CD4-positive, CD25-positive, alpha-beta regulatory T cell (primary cell): ENCODE measurements at regions not wholly inside any gene's neighbourhood (a gene's known extent, or its start where the extent isn't known, plus 50 kb on each side); places are given as distances from the start of the nearest gene placed in this dataset.

Source experiments
- ATAC-seq, 2 donors: fragments of 150-1000 bp; cut with Tn5 transposase; one replicate each; pipeline ENCODE4 v1.10.0; 2021; ENCODE audit warnings: low read depth in 2 of 2, moderate number of reproducible peaks in 2 of 2, moderate library complexity in 1 of 2
- DNase-seq, 3 donors: peaks; one replicate each; pipeline versions ENCODE4 v3.0.0 to v3.0.0-alpha.2; 2012 to 2022; ENCODE audit warnings: mixed read lengths in 1 of 3
- H3K27ac ChIP-seq: one replicate; pipeline ENCODE4 v1.7.0; 2013; ENCODE audit warnings: mild to moderate bottlenecking, low read length; ENCODE audit not compliant: insufficient read depth, poor library complexity, severe bottlenecking
- H3K27me3 ChIP-seq: one replicate; pipeline ENCODE4 v1.7.0; 2013; ENCODE audit warnings: low read length; ENCODE audit not compliant: control insufficient read depth, insufficient read depth
- H3K36me3 ChIP-seq: one replicate; pipeline ENCODE4 v1.7.0; 2013; ENCODE audit warnings: mild to moderate bottlenecking, low read length, moderate library complexity; ENCODE audit not compliant: control insufficient read depth, insufficient read depth
- H3K4me1 ChIP-seq: 2 replicates; pipeline ENCODE4 v1.7.0; 2013; ENCODE audit warnings: mild to moderate bottlenecking, low read length; ENCODE audit not compliant: insufficient read depth, control insufficient read depth, poor library complexity, severe bottlenecking
- H3K4me3 ChIP-seq: one replicate; pipeline ENCODE4 v1.7.0; 2013; ENCODE audit warnings: low read depth, mild to moderate bottlenecking, low read length, moderate library complexity
- H3K9me3 ChIP-seq, 2 experiments: 1 replicate in 1 of 2; 2 replicates in 1 of 2; pipeline ENCODE4 v1.7.0; 2013; ENCODE audit warnings: low read length in 2 of 2, mild to moderate bottlenecking in 1 of 2, moderate library complexity in 1 of 2; ENCODE audit not compliant: control insufficient read depth in 2 of 2
- H3K27ac Mint-ChIP-seq, 3 donors: one replicate each; pipeline ENCODE4 v1.8.0; 2020 to 2022; ENCODE audit warnings: mild to moderate bottlenecking in 3 of 3, mixed read lengths in 3 of 3, moderate library complexity in 2 of 3
- H3K27me3 Mint-ChIP-seq: one replicate; pipeline ENCODE4 v1.8.0; 2022; ENCODE audit warnings: mild to moderate bottlenecking, mixed read lengths
- H3K36me3 Mint-ChIP-seq: one replicate; pipeline ENCODE4 v1.8.0; 2020; ENCODE audit warnings: mixed read lengths
- H3K4me1 Mint-ChIP-seq, 4 donors: one replicate each; pipeline ENCODE4 v1.8.0; 2020 to 2022; ENCODE audit warnings: mixed read lengths in 4 of 4, mild to moderate bottlenecking in 1 of 4
- H3K4me3 Mint-ChIP-seq, 4 donors: one replicate each; pipeline ENCODE4 v1.8.0; 2020 to 2022; ENCODE audit warnings: mild to moderate bottlenecking in 4 of 4, mixed read lengths in 4 of 4, moderate library complexity in 3 of 4
- H3K9me3 Mint-ChIP-seq, 7 donors: one replicate each; pipeline ENCODE4 v1.8.0; 2020 to 2022; ENCODE audit warnings: mixed read lengths in 7 of 7, mild to moderate bottlenecking in 3 of 7, moderate library complexity in 2 of 7

DNA sequence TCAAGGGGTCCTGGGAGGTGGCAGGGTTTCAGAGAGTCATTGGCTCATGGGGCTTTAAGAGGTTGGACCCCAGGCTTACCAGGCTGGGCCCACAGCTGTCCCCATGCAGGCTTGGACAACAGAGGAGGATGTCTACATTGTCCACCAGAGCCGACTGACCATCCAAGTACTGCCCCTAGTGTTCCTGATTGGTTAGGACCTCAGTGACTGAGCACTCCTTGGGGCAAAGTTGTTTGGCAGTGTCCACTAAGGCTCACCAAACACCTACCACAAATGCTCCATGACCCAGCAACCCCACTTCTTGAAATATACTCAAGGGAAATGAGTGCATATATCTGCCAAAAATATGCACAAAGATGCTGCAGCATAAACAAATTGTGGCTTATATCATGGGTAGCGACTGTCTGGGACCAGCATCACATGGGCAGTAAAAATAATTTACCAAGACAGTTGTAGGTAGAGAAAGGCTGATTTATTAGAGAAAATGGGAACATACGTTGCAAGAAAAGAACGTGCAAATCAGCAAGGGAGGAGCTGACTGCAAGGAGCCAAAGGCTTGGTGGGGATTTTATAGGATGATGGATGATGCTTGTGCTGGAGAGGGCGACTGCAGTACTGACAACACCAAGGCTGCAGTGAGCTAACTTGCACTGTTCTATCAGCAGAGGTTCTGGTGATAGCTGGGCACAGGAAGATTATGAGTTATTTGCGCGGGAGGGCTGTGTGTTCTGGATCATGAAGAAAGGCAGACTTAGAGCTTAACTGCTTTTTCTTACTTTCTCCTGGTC, 265.2 kb downstream of the GADD45G start:
- Histone ChIP-seq H3K9me3 (no peaks in the 10 kb centered on the region), H3K4me1 (no peaks in the 10 kb centered on the region), H3K36me3 (no peaks in the 10 kb centered on the region), H3K27me3 (no peaks in the 10 kb centered on the region), H3K27ac (no peak overlapping the region), H3K4me3 (no peak overlapping the region)
- no peak overlapping the region for H3K4me3 Mint-ChIP-seq
- ATAC-seq (no peak), DNase-seq (no peak)
- H3K36me3 Mint-ChIP-seq = no peaks in the 10 kb centered on the region
- no peaks in the 10 kb centered on the region for H3K4me1 Mint-ChIP-seq
- no peaks in the 10 kb centered on the region for H3K9me3 Mint-ChIP-seq
- H3K27me3 Mint-ChIP-seq = peaks cover 4% of the 10 kb centered on the region
- H3K27ac Mint-ChIP-seq = no peak overlapping the region

DNA sequence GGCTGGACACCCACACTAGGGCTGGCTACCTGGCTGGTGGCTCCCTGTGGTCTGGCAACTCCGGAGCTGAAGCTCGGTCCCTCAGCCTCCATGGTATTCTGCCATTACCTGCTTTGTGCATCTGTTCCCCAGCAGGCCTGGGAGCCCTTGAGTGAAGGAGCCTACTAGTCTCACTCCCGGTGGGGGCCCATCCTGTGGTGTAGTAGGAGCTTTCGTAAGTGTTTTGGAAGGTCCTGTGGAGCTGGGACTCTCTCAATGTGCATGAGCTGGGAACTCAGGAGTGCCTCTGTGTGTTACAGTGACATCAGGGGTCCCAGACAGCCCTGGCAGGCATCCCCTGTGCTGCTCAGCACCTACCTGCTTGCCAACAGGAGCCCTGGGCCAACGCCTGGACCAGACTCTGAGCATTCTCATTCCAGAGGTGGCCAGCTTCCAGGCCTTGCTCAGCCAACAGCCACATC, 267.1 kb downstream of the GADD45G start:
- no peaks in the 10 kb centered on the region for H3K36me3 Mint-ChIP-seq
- no peak overlapping the region for H3K27ac Mint-ChIP-seq
- DNase-seq (no peak), ATAC-seq (no peak)
- H3K4me3 ChIP-seq = no peak overlapping the region
- H3K9me3 Mint-ChIP-seq = no peaks in the 10 kb centered on the region
- H3K4me1 Mint-ChIP-seq = no peaks in the 10 kb centered on the region
- no peaks in the 10 kb centered on the region for H3K9me3 ChIP-seq
- no peak overlapping the region for H3K27ac ChIP-seq
- H3K36me3 ChIP-seq = no peaks in the 10 kb centered on the region
- H3K4me1 ChIP-seq = no peaks in the 10 kb centered on the region
- no peak overlapping the region for H3K4me3 Mint-ChIP-seq
- no peaks in the 10 kb centered on the region for H3K27me3 ChIP-seq
- peaks cover 10% of the 10 kb centered on the region for H3K27me3 Mint-ChIP-seq

DNA sequence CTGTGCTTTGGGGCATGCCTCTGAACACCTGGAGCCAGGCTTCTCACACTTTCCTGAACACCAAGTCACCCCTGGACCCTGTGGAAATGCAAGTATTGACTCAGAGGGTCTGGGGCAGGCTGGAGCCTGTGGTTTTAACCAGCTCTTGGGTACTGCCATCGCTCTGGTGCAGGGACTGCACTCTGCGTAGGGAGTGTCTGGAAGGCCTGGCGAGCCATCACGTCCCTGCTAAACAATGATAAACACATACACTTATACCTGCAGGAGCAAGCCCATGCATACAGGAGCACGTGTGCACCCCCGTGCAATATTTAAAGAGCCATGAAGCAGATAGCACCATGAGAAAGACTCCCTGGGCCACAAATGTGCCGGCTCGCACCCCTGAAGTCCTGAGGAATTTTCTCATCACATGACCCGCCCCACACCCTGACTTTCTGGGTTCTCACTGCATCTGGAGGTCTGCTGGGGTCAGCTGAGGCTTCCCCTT, 267.7 kb downstream of the GADD45G start:
- Mint-ChIP-seq H3K27ac (no peak overlapping the region), H3K9me3 (no peaks in the 10 kb centered on the region), H3K4me1 (no peaks in the 10 kb centered on the region), H3K27me3 (peaks cover 10% of the 10 kb centered on the region), H3K4me3 (no peak overlapping the region), H3K36me3 (no peaks in the 10 kb centered on the region)
- no peaks in the 10 kb centered on the region for H3K27me3 ChIP-seq
- H3K36me3 ChIP-seq = no peaks in the 10 kb centered on the region
- H3K4me1 ChIP-seq = no peaks in the 10 kb centered on the region
- H3K27ac ChIP-seq = no peak overlapping the region
- no peak for ATAC-seq
- H3K4me3 ChIP-seq = no peak overlapping the region
- DNase-seq = no peak
- H3K9me3 ChIP-seq = no peaks in the 10 kb centered on the region

DNA sequence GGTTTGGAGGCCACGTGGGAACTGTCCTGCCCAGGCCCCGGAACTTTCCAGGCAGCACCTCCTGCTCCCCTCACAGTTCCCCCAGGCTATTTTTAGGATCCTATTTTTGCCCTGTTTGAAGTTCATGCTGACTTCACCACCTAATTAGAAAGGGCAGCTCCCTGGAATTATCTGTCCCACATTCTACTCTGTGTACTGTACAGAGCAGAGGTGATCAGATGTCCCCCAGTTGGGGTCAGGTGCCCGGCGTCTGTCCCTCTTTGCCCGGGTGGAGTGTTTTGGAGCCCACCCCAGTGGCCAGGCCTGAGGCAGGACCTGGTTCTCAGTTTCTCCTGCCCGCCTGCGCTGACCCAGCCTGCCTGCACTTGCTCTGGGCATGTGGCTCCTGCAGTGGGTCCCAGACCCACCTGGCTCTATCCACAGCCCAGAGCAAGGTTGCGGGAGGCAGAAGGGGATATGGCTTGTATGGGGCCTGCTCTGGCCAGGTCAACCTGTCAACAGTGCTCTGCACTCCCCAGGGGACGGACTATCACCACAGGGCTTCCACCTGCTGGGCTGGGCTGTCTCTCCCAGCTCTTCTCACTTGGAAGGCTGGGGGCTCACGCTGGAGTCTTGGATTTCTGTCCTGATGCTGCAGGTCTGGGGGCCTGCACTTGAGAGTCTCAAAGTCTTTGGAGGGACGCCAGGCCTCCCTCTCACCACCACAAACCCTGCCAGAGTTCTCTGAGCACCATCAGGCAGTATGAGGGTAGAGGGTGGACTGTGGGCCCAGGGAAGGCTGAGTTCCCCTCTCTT, 268.3 kb downstream of the GADD45G start:
- ATAC-seq = no peak
- no peak overlapping the region for H3K4me3 Mint-ChIP-seq
- Histone ChIP-seq H3K4me3 (no peak overlapping the region), H3K36me3 (no peaks in the 10 kb centered on the region), H3K27ac (no peak overlapping the region), H3K27me3 (no peaks in the 10 kb centered on the region), H3K9me3 (no peaks in the 10 kb centered on the region), H3K4me1 (no peaks in the 10 kb centered on the region)
- peaks cover 10% of the 10 kb centered on the region for H3K27me3 Mint-ChIP-seq
- DNase-seq = no peak
- no peaks in the 10 kb centered on the region for H3K36me3 Mint-ChIP-seq
- no peaks in the 10 kb centered on the region for H3K4me1 Mint-ChIP-seq
- no peaks in the 10 kb centered on the region for H3K9me3 Mint-ChIP-seq
- no peak overlapping the region for H3K27ac Mint-ChIP-seq

DNA sequence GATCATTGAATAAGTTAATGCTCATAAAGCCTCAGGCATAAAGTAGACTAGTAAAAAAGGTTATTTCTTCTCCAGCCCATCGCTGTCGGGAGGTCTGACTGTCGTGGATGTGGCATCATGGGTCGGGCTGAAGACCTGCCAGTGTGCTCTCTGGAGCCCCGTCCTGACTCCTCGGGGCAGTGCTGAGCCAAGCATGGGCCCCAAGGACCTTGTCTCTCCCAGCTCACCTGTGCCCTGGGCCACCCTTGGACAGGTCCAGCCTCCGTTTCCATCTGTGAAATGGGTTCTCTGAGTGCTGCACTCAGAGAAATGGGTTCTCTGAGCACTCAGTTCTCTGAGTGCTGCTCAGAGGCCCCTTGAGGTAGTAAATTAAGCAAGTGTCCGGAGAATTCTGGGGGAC, 269.0 kb downstream of the GADD45G start:
- Mint-ChIP-seq H3K4me3 (no peak overlapping the region), H3K27ac (no peak overlapping the region), H3K9me3 (no peaks in the 10 kb centered on the region), H3K4me1 (no peaks in the 10 kb centered on the region), H3K27me3 (peaks cover 10% of the 10 kb centered on the region), H3K36me3 (no peaks in the 10 kb centered on the region)
- Histone ChIP-seq H3K4me3 (no peak overlapping the region), H3K9me3 (no peaks in the 10 kb centered on the region), H3K27ac (no peak overlapping the region), H3K4me1 (no peaks in the 10 kb centered on the region), H3K36me3 (no peaks in the 10 kb centered on the region), H3K27me3 (no peaks in the 10 kb centered on the region)
- ATAC-seq (no peak), DNase-seq (no peak)

DNA sequence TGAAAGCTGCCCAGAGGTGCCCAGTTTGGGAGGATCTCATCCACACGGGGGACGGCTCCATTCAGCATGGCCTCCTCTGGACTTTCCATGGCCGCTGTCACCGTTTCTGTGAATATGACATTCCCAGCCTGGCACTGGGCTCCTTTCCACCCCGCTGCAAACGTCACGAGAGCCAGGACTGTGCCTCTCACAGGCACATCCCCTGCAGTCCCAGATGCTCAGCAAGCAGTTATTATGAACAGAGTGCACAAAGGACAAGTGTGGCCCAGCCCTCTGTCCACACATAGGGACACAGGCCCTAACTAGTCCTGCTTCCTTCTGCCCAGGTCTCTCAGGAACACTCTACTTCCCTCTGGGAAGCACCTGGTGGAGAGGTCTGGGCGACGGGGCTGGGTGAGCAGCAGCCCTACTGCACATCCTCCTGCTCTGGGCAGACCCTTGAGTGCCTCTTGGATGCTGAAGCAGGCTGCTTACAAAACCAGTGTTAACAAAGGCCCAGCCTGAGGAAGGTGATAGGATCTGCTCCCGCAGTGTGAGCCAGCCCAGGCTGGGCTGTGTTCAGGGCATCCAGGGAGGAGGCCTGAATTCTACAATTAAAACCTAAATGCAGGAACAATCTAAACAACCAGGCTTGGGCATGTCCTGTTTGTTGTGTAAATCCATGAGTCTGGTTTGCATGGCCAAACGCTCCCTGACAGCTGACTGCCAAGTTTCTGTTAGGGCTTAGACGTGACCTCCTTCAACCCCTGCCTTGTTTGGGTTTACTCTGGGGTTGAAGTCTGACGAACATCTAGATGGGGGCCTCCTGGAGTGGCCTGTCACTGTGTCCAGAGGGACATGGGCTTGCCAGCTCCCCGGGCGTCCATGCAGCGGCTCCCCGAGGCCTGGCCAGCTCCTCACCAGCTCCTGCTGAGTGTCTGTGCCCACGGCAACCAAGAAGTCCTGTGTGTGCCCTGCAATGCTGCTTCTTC, 269.8 kb downstream of the GADD45G start:
- no peak overlapping the region for H3K27ac Mint-ChIP-seq
- no peak for ATAC-seq

More for the DNA sequence above, 269.8 kb downstream of the GADD45G start:
- Histone ChIP-seq H3K27me3 (no peaks in the 10 kb centered on the region), H3K4me3 (no peak overlapping the region), H3K4me1 (no peaks in the 10 kb centered on the region), H3K27ac (no peak overlapping the region), H3K36me3 (no peaks in the 10 kb centered on the region), H3K9me3 (no peaks in the 10 kb centered on the region)
- Mint-ChIP-seq H3K4me1 (no peaks in the 10 kb centered on the region), H3K36me3 (no peaks in the 10 kb centered on the region), H3K4me3 (no peak overlapping the region), H3K9me3 (no peaks in the 10 kb centered on the region), H3K27me3 (peaks cover 10% of the 10 kb centered on the region)
- no peak for DNase-seq
